ENCODE measurements at regions not wholly inside any gene's neighbourhood (a gene's known extent, or its start where the extent isn't known, plus 50 kb on each side); places are given as distances from the start of the nearest gene placed in this dataset.

- no peak for DNase-seq
Measured at GRCh38 chr7:80288175-80289122, 153.8 kb downstream of the GNAI1 start.

DNA sequence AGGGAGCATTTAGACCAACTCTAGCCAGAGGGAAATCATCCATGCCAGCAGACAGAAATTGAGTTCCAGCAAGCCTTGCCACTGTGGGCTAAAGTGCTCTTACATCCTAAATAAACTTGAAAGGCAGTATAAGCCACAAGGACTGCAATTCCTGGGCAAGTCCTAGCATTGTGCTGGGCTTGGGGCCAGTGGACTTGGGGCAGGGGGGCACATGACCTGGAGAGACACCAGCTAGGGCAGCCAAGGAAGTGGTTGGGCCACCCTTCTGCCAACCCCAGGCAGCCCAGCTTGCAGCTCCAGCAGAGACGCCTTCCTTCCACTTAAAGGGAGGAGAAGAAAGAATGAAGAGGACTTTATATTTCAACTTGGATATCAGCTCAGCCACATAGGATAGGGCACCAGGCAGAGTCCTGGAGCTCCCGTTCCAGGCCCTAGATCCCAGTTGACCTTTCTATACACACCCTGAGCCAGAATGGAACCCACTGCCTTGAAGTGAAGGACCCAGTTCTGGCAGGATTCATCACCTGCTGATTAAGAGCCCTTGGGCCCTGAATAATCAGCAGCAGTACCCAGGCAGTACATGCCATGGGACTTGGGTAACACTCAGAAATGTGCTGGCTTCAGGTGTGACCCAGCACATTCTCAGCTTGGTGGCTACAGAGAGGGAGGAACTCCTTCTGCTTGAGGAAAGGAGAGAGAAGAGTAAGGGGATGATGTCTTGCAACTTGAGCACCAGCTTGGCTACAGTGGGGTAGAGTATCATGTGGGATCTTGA, 153.0 kb downstream of the GNAI1 start:
- DNase-seq, result no peak

DNA sequence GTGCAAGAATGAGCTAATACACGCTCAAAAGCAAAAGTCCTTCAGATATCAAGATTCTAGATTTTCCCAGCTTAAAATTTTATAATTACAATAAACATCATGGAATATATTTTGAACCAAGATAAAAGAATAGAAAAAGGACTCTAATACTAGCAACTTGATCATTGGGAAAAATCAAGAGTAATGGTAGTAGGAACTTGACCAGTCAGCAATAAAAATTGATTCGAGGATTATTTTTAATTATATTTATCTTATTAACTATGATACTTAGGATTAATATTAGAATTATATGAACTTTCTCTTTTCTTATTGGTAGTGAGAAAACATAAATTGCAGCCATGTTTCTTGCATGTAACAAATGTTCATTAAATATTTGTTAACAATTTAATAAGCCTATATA, 152.0 kb downstream of the GNAI1 start:
- no peak for DNase-seq

DNA sequence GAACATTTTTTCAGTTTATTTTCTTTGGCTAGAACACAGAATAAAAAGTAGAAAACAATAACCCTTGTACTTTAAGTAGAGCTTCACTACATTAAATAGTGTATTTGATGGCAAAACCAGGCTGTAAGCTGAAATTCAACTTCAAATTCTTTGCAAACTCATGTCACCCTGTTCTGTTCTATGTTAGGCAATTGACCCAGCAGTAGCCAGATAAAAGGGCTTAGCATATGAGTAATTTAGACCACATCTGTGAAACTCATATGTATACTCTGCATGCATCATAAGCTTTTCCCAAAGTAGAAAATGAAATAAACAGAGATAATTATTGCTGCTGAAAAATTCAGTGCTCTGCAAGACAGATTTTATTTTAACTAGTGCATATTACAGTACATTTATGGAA, 150.2 kb downstream of the GNAI1 start:
- DNase-seq, result no peak

GRCh38 chr7:80279760-80280159, 145.1 kb downstream of the GNAI1 start:
- DNase-seq, result no peak

DNA sequence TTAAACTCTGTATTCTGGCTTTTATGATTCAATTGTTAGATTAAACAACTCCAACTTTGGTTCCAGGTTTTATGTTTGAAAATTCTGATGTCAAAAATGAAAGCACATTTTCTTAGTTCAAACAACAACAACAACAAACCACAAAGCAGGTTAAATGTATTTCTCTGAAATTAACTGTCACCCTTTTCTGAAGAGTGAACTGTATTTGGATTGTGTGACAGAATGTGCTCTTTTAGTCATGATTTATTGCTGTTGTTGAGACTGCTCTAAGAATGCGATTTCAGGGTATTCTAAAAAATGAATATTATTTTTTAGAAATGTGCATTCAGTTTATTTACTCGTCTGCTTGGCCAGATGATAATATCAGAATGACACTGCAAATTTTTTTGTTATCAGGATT, 144.1 kb downstream of the GNAI1 start:
- no peak for DNase-seq

DNA sequence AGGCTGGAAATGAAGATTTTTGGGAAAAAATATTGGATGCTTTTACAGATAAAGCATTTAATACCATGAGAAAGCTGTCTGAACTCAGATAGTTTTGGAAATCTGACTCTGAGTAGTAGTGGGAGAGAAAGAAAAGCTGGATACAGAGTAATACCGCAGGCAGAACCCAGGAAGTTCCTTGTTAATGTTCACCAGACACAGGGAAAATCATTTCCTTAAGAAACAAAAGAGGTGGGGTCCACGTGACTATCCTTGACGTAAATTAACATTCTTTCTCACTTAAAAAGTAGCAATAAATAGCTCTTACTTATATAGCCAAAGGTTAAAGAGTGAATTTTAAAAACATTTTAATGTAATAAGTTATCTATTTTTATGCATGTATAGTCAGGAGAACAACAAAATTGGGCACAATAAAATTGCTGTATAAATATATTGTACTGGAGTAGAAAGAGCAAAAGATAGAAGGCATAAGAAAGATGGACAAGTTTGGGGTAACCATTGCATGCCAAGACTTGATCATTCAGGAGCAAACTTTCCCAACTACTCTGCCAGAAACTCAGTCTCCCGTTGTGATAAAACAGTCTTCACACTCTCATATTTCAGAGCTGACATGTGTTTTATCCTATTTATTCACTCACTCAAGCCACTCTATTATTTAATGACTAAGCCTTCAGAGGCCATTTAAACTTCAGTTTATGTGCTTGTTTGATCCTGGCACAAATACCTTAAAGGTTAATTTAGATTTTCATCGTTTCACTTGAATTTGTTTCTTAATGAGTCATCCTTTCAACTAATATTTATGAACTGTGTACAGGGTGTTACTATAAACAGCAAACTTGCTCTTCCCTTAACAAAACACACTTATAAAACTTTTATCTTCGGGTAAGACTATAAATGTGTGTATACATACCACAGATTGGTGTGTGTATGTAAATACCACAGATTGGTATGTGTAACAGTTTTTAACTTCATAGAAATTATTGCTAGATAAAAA, 143.1 kb downstream of the GNAI1 start:
- no peak for DNase-seq

Data from NCI-H1694 (cell line).